BE2C (cell line): ENCODE measurements at regions not wholly inside any gene's neighbourhood (a gene's known extent, or its start where the extent isn't known, plus 50 kb on each side); places are given as distances from the start of the nearest gene placed in this dataset.

ENCODE experiments used
- DNase-seq: peaks from one replicate; pipeline ENCODE4 v3.0.0-alpha.2; 2020
- H3K27me3 ChIP-seq: fragments of 250-450 bp; sonication (Bioruptor Pico); 2 replicates; pipeline ENCODE4 v1.5.1; 2020; ENCODE audit warnings: mild to moderate bottlenecking
- H3K36me3 ChIP-seq: fragments of 250-450 bp; sonication (Bioruptor Pico); 2 replicates; pipeline ENCODE4 v1.5.1; 2020; ENCODE audit warnings: mild to moderate bottlenecking
- H3K4me1 ChIP-seq: fragments of 250-450 bp; sonication (Bioruptor Pico); 2 replicates; pipeline ENCODE4 v1.5.1; 2020
- H3K4me3 ChIP-seq: 2 replicates; pipeline ENCODE4 v1.5.1; 2011; ENCODE audit warnings: low read depth, low read length
- H3K9me3 ChIP-seq: fragments of 250-450 bp; sonication (Bioruptor Pico); 2 replicates; pipeline ENCODE4 v1.5.1; 2020
- TF ChIP-seq, protein P1 (sequence below): IDR thresholded peaks from 2 replicates; pipeline ENCODE4 v1.5.1; 2012; ENCODE audit warnings: mild to moderate bottlenecking, low read depth, low read length

DNA sequence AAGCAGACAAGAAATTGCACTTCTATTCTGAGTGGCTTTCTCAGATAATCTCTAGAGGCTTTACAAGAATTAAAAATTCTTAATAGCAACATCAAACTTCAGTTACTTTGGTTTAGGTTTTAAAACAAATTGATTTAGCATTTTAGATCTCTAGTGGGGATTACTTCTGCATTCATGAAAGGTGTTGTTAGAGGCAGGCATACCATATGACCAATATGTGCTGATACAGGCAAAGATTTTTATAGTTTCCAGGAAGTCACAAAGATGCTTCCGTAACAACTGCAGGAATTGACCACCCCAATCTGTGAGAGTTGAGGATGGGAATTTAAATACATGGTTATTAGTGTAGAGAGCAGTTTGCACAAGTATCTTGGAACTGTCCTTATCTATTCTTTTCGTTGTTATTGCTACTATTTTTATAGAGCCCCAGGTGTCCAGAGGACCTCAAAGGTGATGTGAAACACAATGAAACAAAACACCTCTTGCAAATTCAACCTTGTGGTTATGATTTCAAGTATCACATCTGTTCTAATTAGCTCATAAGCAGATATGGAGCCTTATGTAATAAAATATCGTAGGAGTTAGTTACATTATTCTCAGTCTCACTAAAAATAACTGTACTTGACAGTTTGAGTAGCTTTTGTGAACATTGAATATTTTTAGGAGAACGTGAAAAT is 512.7 kb upstream of the ADGRL4 start:
- DNase-seq, result no peak
- H3K4me3 ChIP-seq, result no peak overlapping the region
- TF ChIP-seq, protein P1, sequence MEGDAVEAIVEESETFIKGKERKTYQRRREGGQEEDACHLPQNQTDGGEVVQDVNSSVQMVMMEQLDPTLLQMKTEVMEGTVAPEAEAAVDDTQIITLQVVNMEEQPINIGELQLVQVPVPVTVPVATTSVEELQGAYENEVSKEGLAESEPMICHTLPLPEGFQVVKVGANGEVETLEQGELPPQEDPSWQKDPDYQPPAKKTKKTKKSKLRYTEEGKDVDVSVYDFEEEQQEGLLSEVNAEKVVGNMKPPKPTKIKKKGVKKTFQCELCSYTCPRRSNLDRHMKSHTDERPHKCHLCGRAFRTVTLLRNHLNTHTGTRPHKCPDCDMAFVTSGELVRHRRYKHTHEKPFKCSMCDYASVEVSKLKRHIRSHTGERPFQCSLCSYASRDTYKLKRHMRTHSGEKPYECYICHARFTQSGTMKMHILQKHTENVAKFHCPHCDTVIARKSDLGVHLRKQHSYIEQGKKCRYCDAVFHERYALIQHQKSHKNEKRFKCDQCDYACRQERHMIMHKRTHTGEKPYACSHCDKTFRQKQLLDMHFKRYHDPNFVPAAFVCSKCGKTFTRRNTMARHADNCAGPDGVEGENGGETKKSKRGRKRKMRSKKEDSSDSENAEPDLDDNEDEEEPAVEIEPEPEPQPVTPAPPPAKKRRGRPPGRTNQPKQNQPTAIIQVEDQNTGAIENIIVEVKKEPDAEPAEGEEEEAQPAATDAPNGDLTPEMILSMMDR, result no peak
- H3K9me3 ChIP-seq, result no peaks in the 10 kb centered on the region
- no peaks in the 10 kb centered on the region for H3K36me3 ChIP-seq
- H3K4me1 ChIP-seq, result no peaks in the 10 kb centered on the region
- H3K27me3 ChIP-seq, result no peaks in the 10 kb centered on the region

DNA sequence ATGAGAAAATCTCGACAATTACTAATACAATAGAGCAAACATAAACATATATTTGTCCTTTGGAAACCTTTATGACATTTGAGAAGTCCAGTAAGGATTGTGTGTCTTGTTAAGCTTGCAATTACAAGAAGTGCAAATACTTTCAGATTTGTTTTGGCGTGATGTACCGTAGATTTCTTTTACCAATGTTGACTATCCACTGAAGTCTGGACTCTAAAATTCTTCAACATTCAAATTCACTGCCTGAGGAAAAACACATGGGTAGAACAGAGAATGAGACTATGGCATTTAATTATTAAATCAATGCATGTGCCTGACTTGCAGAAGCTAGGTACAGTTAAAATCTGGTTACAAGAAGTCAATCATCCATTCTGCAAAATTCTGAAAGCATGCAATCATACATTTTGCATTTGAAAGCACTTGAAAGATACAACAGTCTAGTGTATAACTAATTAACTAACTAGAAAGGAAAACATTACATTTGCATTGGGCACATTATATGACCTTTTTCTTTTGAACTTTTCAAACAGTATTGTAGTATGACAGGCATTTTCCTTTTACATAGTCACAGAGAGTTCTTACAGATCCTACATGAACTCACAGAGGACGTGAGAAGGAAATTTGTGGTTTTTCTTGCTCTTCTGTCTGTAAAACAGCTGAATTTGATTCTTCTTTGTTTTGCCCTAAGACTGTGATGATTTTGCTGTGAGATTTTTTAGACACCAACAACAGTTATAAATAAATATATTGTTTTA is 511.1 kb upstream of the ADGRL4 start:
- TF ChIP-seq, protein P1, result no peak

DNA sequence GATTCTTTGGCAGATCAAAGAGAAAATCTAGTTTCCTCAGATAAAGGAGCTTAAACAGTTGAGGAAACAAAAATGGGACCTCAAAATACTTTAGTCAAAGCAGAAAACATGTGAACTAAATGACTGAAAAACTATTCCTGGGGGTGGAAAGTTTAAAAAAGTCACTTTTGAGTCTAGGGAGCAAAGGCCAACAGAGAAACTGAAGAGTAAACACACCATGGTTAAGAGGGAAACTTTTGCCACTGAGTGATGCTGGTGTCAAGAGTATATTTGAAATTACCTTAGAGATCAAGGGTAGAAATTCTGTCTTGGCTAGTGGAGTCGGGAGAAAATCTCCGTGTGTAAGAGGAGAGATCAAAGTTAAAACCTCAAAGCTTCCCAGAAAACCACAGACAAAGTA is 501.2 kb upstream of the ADGRL4 start:
- Histone ChIP-seq H3K27me3 (no peaks in the 10 kb centered on the region), H3K4me1 (no peaks in the 10 kb centered on the region), H3K4me3 (no peak overlapping the region), H3K36me3 (no peaks in the 10 kb centered on the region), H3K9me3 (no peaks in the 10 kb centered on the region)
- no peak for DNase-seq
- TF ChIP-seq, protein P1, result no peak

More for the DNA sequence above, 511.1 kb upstream of the ADGRL4 start:
- no peaks in the 10 kb centered on the region for H3K27me3 ChIP-seq
- no peaks in the 10 kb centered on the region for H3K36me3 ChIP-seq
- no peak overlapping the region for H3K4me3 ChIP-seq
- no peaks in the 10 kb centered on the region for H3K4me1 ChIP-seq
- no peak for DNase-seq
- H3K9me3 ChIP-seq, result no peaks in the 10 kb centered on the region

DNA sequence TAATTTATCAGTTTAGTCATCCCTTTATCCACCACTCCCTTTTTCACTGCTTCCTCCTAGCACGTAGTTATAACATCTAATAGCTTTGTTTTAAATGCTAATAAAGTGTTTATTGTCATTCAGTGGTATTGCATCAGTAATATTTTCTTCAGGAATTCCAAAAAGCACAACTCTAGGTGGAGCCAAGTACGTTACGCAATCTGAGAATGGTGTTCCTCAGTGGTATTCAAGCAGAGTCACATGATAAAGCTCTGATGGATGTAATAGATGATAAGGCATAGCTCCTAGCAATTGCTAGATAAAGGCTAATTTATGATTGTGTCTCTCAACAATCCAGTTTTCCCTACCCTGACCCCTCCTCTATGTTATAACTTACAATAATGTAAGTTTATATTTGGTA is 494.6 kb upstream of the ADGRL4 start:
- H3K9me3 ChIP-seq, result no peaks in the 10 kb centered on the region
- H3K4me1 ChIP-seq, result no peaks in the 10 kb centered on the region
- TF ChIP-seq, protein P1, result no peak
- H3K4me3 ChIP-seq, result no peak overlapping the region
- no peaks in the 10 kb centered on the region for H3K27me3 ChIP-seq
- H3K36me3 ChIP-seq, result no peaks in the 10 kb centered on the region
- DNase-seq, result no peak

DNA sequence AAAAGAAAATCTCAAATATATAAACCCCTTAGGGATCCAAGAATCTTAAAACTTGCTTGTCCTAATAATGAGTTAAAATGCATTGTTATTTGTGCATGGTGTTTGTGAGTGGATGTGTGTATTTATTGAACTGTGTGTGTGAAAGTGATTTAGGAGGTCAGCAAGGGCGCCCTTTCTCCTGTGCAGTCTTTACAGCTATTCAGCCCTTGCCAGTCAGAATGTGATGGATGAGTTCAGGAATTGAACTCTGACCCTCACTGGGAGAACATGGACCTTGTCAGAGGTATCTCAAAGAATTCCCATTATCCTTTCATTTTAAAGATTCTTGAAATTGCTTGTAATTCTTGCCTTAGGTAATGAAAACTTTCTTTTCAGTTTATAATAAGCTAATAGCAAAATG is 493.0 kb upstream of the ADGRL4 start:
- no peak for DNase-seq
- Histone ChIP-seq H3K4me3 (no peak overlapping the region), H3K36me3 (no peaks in the 10 kb centered on the region), H3K27me3 (no peaks in the 10 kb centered on the region), H3K4me1 (no peaks in the 10 kb centered on the region), H3K9me3 (no peaks in the 10 kb centered on the region)
- TF ChIP-seq, protein P1, result no peak

DNA sequence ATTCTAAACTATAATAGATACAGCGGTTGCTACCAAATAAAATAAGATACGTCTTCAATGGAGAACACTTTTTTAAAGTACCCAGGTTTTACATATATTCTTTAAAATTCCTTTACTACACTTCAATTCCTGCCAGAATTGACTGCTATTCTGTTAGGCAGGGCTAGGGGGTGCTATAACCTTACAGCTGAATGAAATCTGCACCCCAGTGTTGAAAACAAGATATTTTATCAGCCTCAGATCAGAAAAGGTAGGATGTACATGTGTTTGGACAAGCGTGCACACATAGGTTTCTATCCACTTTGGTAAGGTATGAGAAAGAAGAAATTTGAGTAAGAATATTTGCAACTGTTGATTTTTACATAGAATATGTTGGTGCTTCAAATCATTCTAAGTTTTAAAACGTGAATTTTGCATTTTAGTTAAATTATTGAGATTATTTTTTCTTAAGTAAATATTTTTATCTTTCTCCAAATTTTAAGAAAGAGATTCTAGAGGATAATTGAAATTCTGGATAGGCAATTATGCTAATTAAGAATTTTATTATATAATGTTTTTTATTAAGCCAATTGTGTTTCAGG is 490.8 kb upstream of the ADGRL4 start:
- H3K36me3 ChIP-seq, result no peaks in the 10 kb centered on the region
- no peak for DNase-seq
- H3K9me3 ChIP-seq, result no peaks in the 10 kb centered on the region
- no peaks in the 10 kb centered on the region for H3K27me3 ChIP-seq
- H3K4me3 ChIP-seq, result no peak overlapping the region
- H3K4me1 ChIP-seq, result no peaks in the 10 kb centered on the region
- TF ChIP-seq, protein P1, result peak; percentile 66
